Amygdala (tissue), 56 donors: ENCODE measurements at regions not wholly inside any gene's neighbourhood (a gene's known extent, or its start where the extent isn't known, plus 50 kb on each side); places are given as distances from the start of the nearest gene placed in this dataset.

Experiments
- DNase-seq, 56 donors: peaks; one replicate each; lab custom pipeline; 2025; lab: John Stamatoyannopoulos, UW

GRCh38 chr5:172570594-172571334 lies 70.3 kb upstream of the NEURL1B start:
- no peak for DNase-seq

- no peak for DNase-seq
These were observed 71.1 kb upstream of the NEURL1B start for GRCh38 chr5:172569861-172570558.

GRCh38 chr5:172568308-172568910 lies 72.7 kb upstream of the NEURL1B start:
- DNase-seq: no peak

GRCh38 chr5:172567843-172568242 lies 73.2 kb upstream of the NEURL1B start:
- no peak for DNase-seq

- no peak for DNase-seq
These were observed 73.8 kb upstream of the NEURL1B start for GRCh38 chr5:172567294-172567693.

GRCh38 chr5:172565931-172566665 lies 75.0 kb upstream of the NEURL1B start:
- DNase-seq: no peak

- DNase-seq: no peak
These were observed 75.6 kb upstream of the NEURL1B start for GRCh38 chr5:172565455-172565854.

- DNase-seq: no peak
These were observed 76.2 kb upstream of the NEURL1B start for GRCh38 chr5:172564883-172565282.

- no peak for DNase-seq
These were observed 76.9 kb upstream of the NEURL1B start for GRCh38 chr5:172564188-172564587.

GRCh38 chr5:172562443-172562842 lies 78.6 kb upstream of the NEURL1B start:
- DNase-seq: no peak

GRCh38 chr5:172561151-172561550 lies 79.9 kb upstream of the NEURL1B start:
- DNase-seq: no peak

- DNase-seq: peak in 2 of 56 donors; percentile 16 to 29
These were observed 81.8 kb upstream of the NEURL1B start for GRCh38 chr5:172559004-172559932.

- DNase-seq: no peak
These were observed 82.7 kb upstream of the NEURL1B start for GRCh38 chr5:172558076-172558976.

- DNase-seq: peak in 8 of 56 donors; percentile 34 to 71 (median 48)
These were observed 84.0 kb upstream of the NEURL1B start for GRCh38 chr5:172556971-172557461.

- no peak for DNase-seq
These were observed 84.8 kb upstream of the NEURL1B start for GRCh38 chr5:172556262-172556661.

- no peak for DNase-seq
These were observed 86.5 kb upstream of the NEURL1B start for GRCh38 chr5:172554562-172554961.

GRCh38 chr5:172553903-172554302 lies 87.2 kb upstream of the NEURL1B start:
- DNase-seq: no peak

GRCh38 chr5:172553167-172553566 lies 87.9 kb upstream of the NEURL1B start:
- DNase-seq: no peak

GRCh38 chr5:172550996-172551395 lies 90.1 kb upstream of the NEURL1B start:
- no peak for DNase-seq
